ENCODE measurements at regions not wholly inside any gene's neighbourhood (a gene's known extent, or its start where the extent isn't known, plus 50 kb on each side); places are given as distances from the start of the nearest gene placed in this dataset.

DNA sequence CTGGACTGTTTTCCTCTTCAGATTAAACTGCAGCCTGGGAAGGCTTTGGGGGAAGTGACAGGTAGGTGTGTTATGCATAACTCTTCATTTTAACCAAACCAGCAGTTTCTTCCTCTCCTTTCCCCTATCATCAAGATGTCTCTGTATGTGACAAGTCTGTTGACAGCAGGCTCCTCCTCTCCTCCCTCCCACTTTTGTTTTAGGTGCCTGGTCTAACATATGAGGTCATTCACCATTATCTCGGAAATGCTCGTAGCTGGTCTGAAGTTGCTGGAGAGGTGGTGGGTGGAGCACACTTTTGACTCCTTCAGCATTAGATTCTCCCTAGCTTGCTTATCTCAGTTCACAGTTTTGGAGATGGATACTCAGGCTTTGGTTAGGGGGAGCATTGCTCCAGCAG, 571.0 kb upstream of the EEF2KMT start:
- TF ChIP-seq EZH2 (IDR thresholded peaks at IDR 0.05; ENCODE audit: low read length) = no peak
- TF ChIP-seq, protein P1, sequence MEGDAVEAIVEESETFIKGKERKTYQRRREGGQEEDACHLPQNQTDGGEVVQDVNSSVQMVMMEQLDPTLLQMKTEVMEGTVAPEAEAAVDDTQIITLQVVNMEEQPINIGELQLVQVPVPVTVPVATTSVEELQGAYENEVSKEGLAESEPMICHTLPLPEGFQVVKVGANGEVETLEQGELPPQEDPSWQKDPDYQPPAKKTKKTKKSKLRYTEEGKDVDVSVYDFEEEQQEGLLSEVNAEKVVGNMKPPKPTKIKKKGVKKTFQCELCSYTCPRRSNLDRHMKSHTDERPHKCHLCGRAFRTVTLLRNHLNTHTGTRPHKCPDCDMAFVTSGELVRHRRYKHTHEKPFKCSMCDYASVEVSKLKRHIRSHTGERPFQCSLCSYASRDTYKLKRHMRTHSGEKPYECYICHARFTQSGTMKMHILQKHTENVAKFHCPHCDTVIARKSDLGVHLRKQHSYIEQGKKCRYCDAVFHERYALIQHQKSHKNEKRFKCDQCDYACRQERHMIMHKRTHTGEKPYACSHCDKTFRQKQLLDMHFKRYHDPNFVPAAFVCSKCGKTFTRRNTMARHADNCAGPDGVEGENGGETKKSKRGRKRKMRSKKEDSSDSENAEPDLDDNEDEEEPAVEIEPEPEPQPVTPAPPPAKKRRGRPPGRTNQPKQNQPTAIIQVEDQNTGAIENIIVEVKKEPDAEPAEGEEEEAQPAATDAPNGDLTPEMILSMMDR (optimal IDR thresholded peaks at IDR 0.05 in 1 of 3, IDR thresholded peaks at IDR 0.05 in 1 of 3, conservative IDR thresholded peaks at IDR 0.05 in 1 of 3; ENCODE audit: extremely low read depth in 1 of 3, insufficient read depth in 2 of 3, low read length in 3 of 3) = no peak
- H3K27me3 ChIP-seq (ENCODE audit: control insufficient read depth, extremely low read depth, insufficient read depth, low read length) = no peaks in the 10 kb centered on the region
- no peaks in the 10 kb centered on the region for H3K4me1 ChIP-seq (ENCODE audit: control insufficient read depth, extremely low read depth, insufficient read depth, low read length)
- H3K27ac ChIP-seq (ENCODE audit: control insufficient read depth, insufficient read depth, low read length) = no peak overlapping the region
- no peak overlapping the region for H3K9ac ChIP-seq (ENCODE audit: control insufficient read depth, extremely low read depth, insufficient read depth, low read length)
- dilution Hi-C loops (cut with MboI; ENCODE audit: extremely low pct_ligation_motif_present, low sequenced_read_pairs) = no loop called here
- H3K4me3 ChIP-seq (ENCODE audit: control insufficient read depth in 2 of 3, extremely low read depth in 1 of 3, insufficient read depth in 2 of 3, low read depth in 1 of 3, low read length in 3 of 3) = no peak overlapping the region
- H3K36me3 ChIP-seq (ENCODE audit: control insufficient read depth in 2 of 2, extremely low read depth in 1 of 2, insufficient read depth in 2 of 2, low read length in 2 of 2) = no peaks in the 10 kb centered on the region
- no peak for FAIRE-seq
- no peaks in the 10 kb centered on the region for H3K79me2 ChIP-seq (ENCODE audit: control insufficient read depth, insufficient read depth, low read length)
- peaks cover 5% of the 10 kb centered on the region for H3K9me3 ChIP-seq (ENCODE audit: control insufficient read depth, low read depth, low read length)
- no peaks in the 10 kb centered on the region for H3K9me1 ChIP-seq (ENCODE audit: control insufficient read depth, extremely low read depth, insufficient read depth, low read length)
- H4K20me1 ChIP-seq (ENCODE audit: control insufficient read depth, extremely low read depth, insufficient read depth, low read length) = no peaks in the 10 kb centered on the region
- no peak overlapping the region for H3K4me2 ChIP-seq (ENCODE audit: control insufficient read depth, extremely low read depth, insufficient read depth, low read depth, low read length)
- H2AFZ ChIP-seq (ENCODE audit: control insufficient read depth, low read length) = no peak overlapping the region
- DNase-seq (ENCODE audit: low read depth, low spot score) = no peak

DNA sequence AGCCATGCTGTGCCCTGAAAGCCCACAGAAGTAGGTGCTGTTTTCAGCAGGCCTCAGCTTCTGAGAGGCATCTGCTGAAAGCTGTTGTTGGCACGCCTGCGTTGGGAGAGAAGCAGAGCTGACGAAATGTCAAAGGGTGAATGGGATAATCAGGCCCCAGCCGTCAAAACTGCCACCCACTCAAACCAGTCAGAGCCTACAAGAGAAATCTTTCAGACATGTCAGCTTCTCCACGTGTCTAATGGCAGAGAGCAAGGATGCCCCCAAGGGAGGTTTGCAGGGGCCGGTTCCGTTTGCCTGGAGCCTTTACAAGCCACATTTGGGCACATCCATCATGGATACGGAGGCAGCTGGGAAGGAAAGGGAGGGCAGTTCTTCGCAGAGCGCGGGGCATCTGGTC, 568.2 kb upstream of the EEF2KMT start:
- FAIRE-seq = no peak
- Histone ChIP-seq H3K27ac (ENCODE audit: control insufficient read depth, insufficient read depth, low read length) (no peak overlapping the region), H3K9ac (ENCODE audit: control insufficient read depth, extremely low read depth, insufficient read depth, low read length) (no peak overlapping the region), H3K9me3 (ENCODE audit: control insufficient read depth, low read depth, low read length) (peaks cover 6% of the 10 kb centered on the region), H2AFZ (ENCODE audit: control insufficient read depth, low read length) (no peak overlapping the region), H3K9me1 (ENCODE audit: control insufficient read depth, extremely low read depth, insufficient read depth, low read length) (no peaks in the 10 kb centered on the region), H3K36me3 (ENCODE audit: control insufficient read depth in 2 of 2, extremely low read depth in 1 of 2, insufficient read depth in 2 of 2, low read length in 2 of 2) (no peaks in the 10 kb centered on the region), H3K4me1 (ENCODE audit: control insufficient read depth, extremely low read depth, insufficient read depth, low read length) (no peaks in the 10 kb centered on the region), H3K4me2 (ENCODE audit: control insufficient read depth, extremely low read depth, insufficient read depth, low read depth, low read length) (no peak overlapping the region), H3K27me3 (ENCODE audit: control insufficient read depth, extremely low read depth, insufficient read depth, low read length) (no peaks in the 10 kb centered on the region), H4K20me1 (ENCODE audit: control insufficient read depth, extremely low read depth, insufficient read depth, low read length) (no peaks in the 10 kb centered on the region), H3K4me3 (ENCODE audit: control insufficient read depth in 2 of 3, extremely low read depth in 1 of 3, insufficient read depth in 2 of 3, low read depth in 1 of 3, low read length in 3 of 3) (no peak overlapping the region), H3K79me2 (ENCODE audit: control insufficient read depth, insufficient read depth, low read length) (no peaks in the 10 kb centered on the region)
- no peak for DNase-seq (ENCODE audit: low read depth, low spot score)
- TF ChIP-seq, protein P1 (optimal IDR thresholded peaks at IDR 0.05 in 1 of 3, IDR thresholded peaks at IDR 0.05 in 1 of 3, conservative IDR thresholded peaks at IDR 0.05 in 1 of 3; ENCODE audit: extremely low read depth in 1 of 3, insufficient read depth in 2 of 3, low read length in 3 of 3) = no peak
- no peak for TF ChIP-seq EZH2 (IDR thresholded peaks at IDR 0.05; ENCODE audit: low read length)
- dilution Hi-C loops (cut with MboI; ENCODE audit: extremely low pct_ligation_motif_present, low sequenced_read_pairs) = no loop called here

All from keratinocyte (primary cell).